ENCODE measurements at regions not wholly inside any gene's neighbourhood (a gene's known extent, or its start where the extent isn't known, plus 50 kb on each side); places are given as distances from the start of the nearest gene placed in this dataset.
"Not testable (repeated sequence)": the region's sequence is repeated elsewhere in the genome, so short reads cannot be mapped to it uniquely, and the experiment has no call there.

GRCh38 chr17:73910821-73911515 lies 266.7 kb upstream of the SDK2 start:
- Mint-ChIP-seq H3K4me3 (no peak overlapping the region), H3K36me3 (no peaks in the 10 kb centered on the region), H3K27me3 (peaks cover 53 to 57% of the 10 kb centered on the region in 2 donors), H3K4me1 (peaks cover 0 to 6% (median 0%) of the 10 kb centered on the region in 3 donors), H3K27ac (no peak overlapping the region), H3K9me3 (peaks cover 0 to 13% (median 5%) of the 10 kb centered on the region in 3 donors)
- H3K36me3 ChIP-seq (ENCODE audit: control insufficient read depth in 2 of 2, extremely low read depth in 1 of 2, insufficient read depth in 1 of 2, low read length in 1 of 2) = no peaks in the 10 kb centered on the region
- ChIA-PET CTCF (no interaction called here), POLR2A (no interaction called here)
- DNase-seq (no peak), ATAC-seq (replicated peaks in 1 of 4) (no peak)
- no peaks in the 10 kb centered on the region for H3K4me1 ChIP-seq (ENCODE audit: control insufficient read depth in 1 of 2, extremely low read depth in 1 of 2, insufficient read depth in 2 of 2, low read length in 2 of 2)
- H3K27me3 ChIP-seq (replicated peaks in 1 of 2; ENCODE audit: control insufficient read depth in 2 of 2, extremely low read depth in 1 of 2, insufficient read depth in 2 of 2, low read length in 1 of 2) = peaks cover 2 to 27% of the 10 kb centered on the region in 2 experiments
- no peak overlapping the region for H3K27ac ChIP-seq (ENCODE audit: low read length)
- no peak overlapping the region for H3K4me3 ChIP-seq (ENCODE audit: control insufficient read depth in 1 of 2, extremely low read depth in 1 of 2, low read length in 1 of 2)
- no CpG with 5 or more reads among the region's 5 CpGs for WGBS (ENCODE audit: insufficient coverage)
- no peaks in the 10 kb centered on the region for H3K9me3 ChIP-seq

- Histone ChIP-seq H3K9me3 (no peaks in the 10 kb centered on the region), H3K27me3 (replicated peaks in 1 of 2; ENCODE audit: control insufficient read depth in 2 of 2, extremely low read depth in 1 of 2, insufficient read depth in 2 of 2, low read length in 1 of 2) (peaks cover 2 to 22% of the 10 kb centered on the region in 2 experiments), H3K4me1 (ENCODE audit: control insufficient read depth in 1 of 2, extremely low read depth in 1 of 2, insufficient read depth in 2 of 2, low read length in 2 of 2) (no peaks in the 10 kb centered on the region), H3K27ac (ENCODE audit: low read length) (no peak overlapping the region), H3K36me3 (ENCODE audit: control insufficient read depth in 2 of 2, extremely low read depth in 1 of 2, insufficient read depth in 1 of 2, low read length in 1 of 2) (no peaks in the 10 kb centered on the region), H3K4me3 (ENCODE audit: control insufficient read depth in 1 of 2, extremely low read depth in 1 of 2, low read length in 1 of 2) (no peak overlapping the region)
- Mint-ChIP-seq H3K27ac (no peak overlapping the region), H3K36me3 (no peaks in the 10 kb centered on the region), H3K4me1 (peaks cover 0 to 6% (median 0%) of the 10 kb centered on the region in 3 donors), H3K27me3 (peaks cover 52 to 55% of the 10 kb centered on the region in 2 donors), H3K4me3 (no peak overlapping the region), H3K9me3 (peaks cover 0 to 13% (median 5%) of the 10 kb centered on the region in 3 donors)
- ChIA-PET CTCF (no interaction called here), POLR2A (no interaction called here)
- DNase-seq = no peak
- no CpG with 5 or more reads among the region's 6 CpGs for WGBS (ENCODE audit: insufficient coverage)
- no peak for ATAC-seq (replicated peaks in 1 of 4)
These were observed 267.6 kb upstream of the SDK2 start for GRCh38 chr17:73911726-73912372.

- no peak for DNase-seq
- H3K36me3 ChIP-seq (ENCODE audit: control insufficient read depth in 2 of 2, extremely low read depth in 1 of 2, insufficient read depth in 1 of 2, low read length in 1 of 2) = no peaks in the 10 kb centered on the region
- H3K27me3 ChIP-seq (replicated peaks in 1 of 2; ENCODE audit: control insufficient read depth in 2 of 2, extremely low read depth in 1 of 2, insufficient read depth in 2 of 2, low read length in 1 of 2) = peaks cover 2 to 18% of the 10 kb centered on the region in 2 experiments
- Mint-ChIP-seq H3K4me3 (no peak overlapping the region), H3K27ac (no peak overlapping the region), H3K4me1 (peaks cover 0 to 6% (median 0%) of the 10 kb centered on the region in 3 donors), H3K36me3 (no peaks in the 10 kb centered on the region), H3K27me3 (peaks cover 55 to 58% of the 10 kb centered on the region in 2 donors), H3K9me3 (peaks cover 0 to 13% (median 5%) of the 10 kb centered on the region in 3 donors)
- no peak overlapping the region for H3K27ac ChIP-seq (ENCODE audit: low read length)
- no peaks in the 10 kb centered on the region for H3K9me3 ChIP-seq
- no peaks in the 10 kb centered on the region for H3K4me1 ChIP-seq (ENCODE audit: control insufficient read depth in 1 of 2, extremely low read depth in 1 of 2, insufficient read depth in 2 of 2, low read length in 2 of 2)
- CTCF ChIA-PET = no interaction called here
- no peak overlapping the region for H3K4me3 ChIP-seq (ENCODE audit: control insufficient read depth in 1 of 2, extremely low read depth in 1 of 2, low read length in 1 of 2)
- ATAC-seq (replicated peaks in 1 of 4) = no peak
- WGBS (ENCODE audit: insufficient coverage) = 33% methylated on average over 1 of the region's 1 CpG
- POLR2A ChIA-PET = no interaction called here
These were observed 268.1 kb upstream of the SDK2 start for GRCh38 chr17:73912373-73912746.

GRCh38 chr17:73914536-73915274 lies 270.5 kb upstream of the SDK2 start:
- peaks cover 0 to 6% (median 0%) of the 10 kb centered on the region in 3 donors for H3K4me1 Mint-ChIP-seq
- ChIA-PET POLR2A (no interaction called here), CTCF (no interaction called here)
- no peak for DNase-seq
- no peaks in the 10 kb centered on the region for H3K9me3 ChIP-seq
- no peak overlapping the region for H3K27ac ChIP-seq (ENCODE audit: low read length)
- peaks cover 4% of the 10 kb centered on the region for H3K36me3 Mint-ChIP-seq
- H3K9me3 Mint-ChIP-seq = peaks cover 0 to 21% (median 13%) of the 10 kb centered on the region in 3 donors
- peaks cover 0 to 19% of the 10 kb centered on the region in 2 experiments for H3K27me3 ChIP-seq (replicated peaks in 1 of 2; ENCODE audit: control insufficient read depth in 2 of 2, extremely low read depth in 1 of 2, insufficient read depth in 2 of 2, low read length in 1 of 2)
- H3K36me3 ChIP-seq (ENCODE audit: control insufficient read depth in 2 of 2, extremely low read depth in 1 of 2, insufficient read depth in 1 of 2, low read length in 1 of 2) = no peaks in the 10 kb centered on the region
- H3K27me3 Mint-ChIP-seq = peaks cover 45 to 59% of the 10 kb centered on the region in 2 donors
- ATAC-seq (replicated peaks in 1 of 4) = no peak
- H3K4me1 ChIP-seq (ENCODE audit: control insufficient read depth in 1 of 2, extremely low read depth in 1 of 2, insufficient read depth in 2 of 2, low read length in 2 of 2) = no peaks in the 10 kb centered on the region
- no peak overlapping the region for H3K4me3 ChIP-seq (ENCODE audit: control insufficient read depth in 1 of 2, extremely low read depth in 1 of 2, low read length in 1 of 2)
- no peak overlapping the region for H3K4me3 Mint-ChIP-seq
- WGBS (ENCODE audit: insufficient coverage) = 63% methylated on average over 3 of the region's 7 CpGs
- peak overlapping the region in 1 of 2 donors; percentile 23 for H3K27ac Mint-ChIP-seq

- H3K9me3 Mint-ChIP-seq = peaks cover 0 to 32% (median 13%) of the 10 kb centered on the region in 3 donors
- not testable (repeated sequence) for H3K36me3 Mint-ChIP-seq
- peaks cover 22 to 40% of the 10 kb centered on the region in 2 donors for H3K27me3 Mint-ChIP-seq
These were observed 274.8 kb upstream of the SDK2 start for GRCh38 chr17:73919033-73919432.

GRCh38 chr17:73921306-73921705 lies 277.1 kb upstream of the SDK2 start:
- no peak for ATAC-seq (replicated peaks in 1 of 4)
- Mint-ChIP-seq H3K27ac (no peak overlapping the region), H3K4me3 (no peak overlapping the region), H3K4me1 (peaks cover 7 to 12% (median 12%) of the 10 kb centered on the region in 3 donors), H3K27me3 (peaks cover 13 to 26% of the 10 kb centered on the region in 2 donors), H3K36me3 (peaks cover 8% of the 10 kb centered on the region), H3K9me3 (peaks cover 0 to 18% (median 7%) of the 10 kb centered on the region in 3 donors)
- no CpG with 5 or more reads among the region's 2 CpGs for WGBS (ENCODE audit: insufficient coverage)
- no peaks in the 10 kb centered on the region for H3K36me3 ChIP-seq (ENCODE audit: control insufficient read depth in 2 of 2, extremely low read depth in 1 of 2, insufficient read depth in 1 of 2, low read length in 1 of 2)
- H3K27ac ChIP-seq (ENCODE audit: low read length) = no peak overlapping the region
- peaks cover 0 to 8% of the 10 kb centered on the region in 2 experiments for H3K27me3 ChIP-seq (replicated peaks in 1 of 2; ENCODE audit: control insufficient read depth in 2 of 2, extremely low read depth in 1 of 2, insufficient read depth in 2 of 2, low read length in 1 of 2)
- no peak for DNase-seq
- H3K4me3 ChIP-seq (ENCODE audit: control insufficient read depth in 1 of 2, extremely low read depth in 1 of 2, low read length in 1 of 2) = no peak overlapping the region
- no peaks in the 10 kb centered on the region for H3K9me3 ChIP-seq
- H3K4me1 ChIP-seq (ENCODE audit: control insufficient read depth in 1 of 2, extremely low read depth in 1 of 2, insufficient read depth in 2 of 2, low read length in 2 of 2) = peaks cover 0 to 9% of the 10 kb centered on the region in 2 experiments
- ChIA-PET CTCF (interaction anchor here in 1 of 2 donors (0.6 kb wide), 1 partner anchor 23 kb away, joined by 3 read pairs; no protein-coding TSS in a partner anchor), POLR2A (interaction anchor here in 1 of 2 donors (0.7 kb wide), 1 partner anchor 89 kb away, joined by 5 read pairs; no protein-coding TSS in a partner anchor)

More at GRCh38 chr17:73919033-73919432, 274.8 kb upstream of the SDK2 start:
- POLR2A ChIA-PET; H3K9me3 ChIP-seq; H3K4me3 Mint-ChIP-seq; H3K36me3 ChIP-seq (ENCODE audit: control insufficient read depth in 2 of 2, extremely low read depth in 1 of 2, insufficient read depth in 1 of 2, low read length in 1 of 2); ATAC-seq (replicated peaks in 1 of 4); H3K4me1 ChIP-seq (ENCODE audit: control insufficient read depth in 1 of 2, extremely low read depth in 1 of 2, insufficient read depth in 2 of 2, low read length in 2 of 2); CTCF ChIA-PET; H3K4me1 Mint-ChIP-seq; DNase-seq; H3K27ac Mint-ChIP-seq; H3K27ac ChIP-seq (ENCODE audit: low read length); H3K4me3 ChIP-seq (ENCODE audit: control insufficient read depth in 1 of 2, extremely low read depth in 1 of 2, low read length in 1 of 2): not testable (repeated sequence)
- WGBS (ENCODE audit: insufficient coverage) = 20% methylated on average over 1 of the region's 3 CpGs
- peaks cover 0 to 14% of the 10 kb centered on the region in 2 experiments for H3K27me3 ChIP-seq (replicated peaks in 1 of 2; ENCODE audit: control insufficient read depth in 2 of 2, extremely low read depth in 1 of 2, insufficient read depth in 2 of 2, low read length in 1 of 2)
